AG09309 (cell line): ENCODE measurements at regions not wholly inside any gene's neighbourhood (a gene's known extent, or its start where the extent isn't known, plus 50 kb on each side); places are given as distances from the start of the nearest gene placed in this dataset.

Experiments
- DNase-seq: peaks from one replicate; pipeline ENCODE4 v3.0.0-alpha.2; 2010; ENCODE audit warnings: low read depth
- H3K4me3 ChIP-seq: 2 replicates; pipeline ENCODE4 v1.5.1; 2011; ENCODE audit warnings: mild to moderate bottlenecking, low read depth, low read length, moderate library complexity; ENCODE audit not compliant: control insufficient read depth
- CTCF ChIP-seq: IDR thresholded peaks from 2 replicates; pipeline ENCODE4 v1.5.1; 2011; ENCODE audit warnings: mild to moderate bottlenecking, low read depth, low read length, inconsistent platforms; ENCODE audit not compliant: insufficient read depth, control insufficient read depth; ENCODE audit errors: missing control alignments

GRCh38 chr4:23161787-23162186 is 469.1 kb downstream of the GBA3 start:
- no peak overlapping the region for H3K4me3 ChIP-seq
- no peak for TF ChIP-seq CTCF
- no peak for DNase-seq

GRCh38 chr4:23153076-23153475 is 460.3 kb downstream of the GBA3 start:
- no peak overlapping the region for H3K4me3 ChIP-seq
- TF ChIP-seq CTCF, result no peak
- no peak for DNase-seq

GRCh38 chr4:23149815-23150214 is 457.1 kb downstream of the GBA3 start:
- TF ChIP-seq CTCF, result no peak
- DNase-seq, result no peak
- no peak overlapping the region for H3K4me3 ChIP-seq

GRCh38 chr4:23144707-23145106 is 452.0 kb downstream of the GBA3 start:
- TF ChIP-seq CTCF, result no peak
- no peak overlapping the region for H3K4me3 ChIP-seq
- DNase-seq, result no peak

- no peak for DNase-seq
- H3K4me3 ChIP-seq, result no peak overlapping the region
- peak; percentile 50 for TF ChIP-seq CTCF
These were observed 443.3 kb downstream of the GBA3 start for GRCh38 chr4:23135792-23136645.

- H3K4me3 ChIP-seq, result no peak overlapping the region
- TF ChIP-seq CTCF, result no peak
These were observed 441.6 kb downstream of the GBA3 start for GRCh38 chr4:23134331-23134730.

GRCh38 chr4:23130845-23131244 is 438.1 kb downstream of the GBA3 start:
- H3K4me3 ChIP-seq, result no peak overlapping the region
- no peak for TF ChIP-seq CTCF
- no peak for DNase-seq

More at GRCh38 chr4:23134331-23134730, 441.6 kb downstream of the GBA3 start:
- no peak for DNase-seq
